Fibroblast of pulmonary artery (primary cell): ENCODE measurements at regions not wholly inside any gene's neighbourhood (a gene's known extent, or its start where the extent isn't known, plus 50 kb on each side); places are given as distances from the start of the nearest gene placed in this dataset.

ENCODE experiments used
- DNase-seq: peaks from one replicate; pipeline ENCODE4 v3.0.0-alpha.2; 2010; ENCODE audit warnings: low read depth
- H3K4me3 ChIP-seq: replicated peaks from 2 replicates; pipeline ENCODE4 v1.5.1; 2011; ENCODE audit warnings: low read depth, mild to moderate bottlenecking, control low read depth, low read length, moderate library complexity
- CTCF ChIP-seq: IDR thresholded peaks from 2 replicates; pipeline ENCODE4 v1.5.1; 2011; ENCODE audit warnings: mild to moderate bottlenecking, control low read depth, low read length, inconsistent platforms; ENCODE audit errors: missing control alignments

- H3K4me3 ChIP-seq: no peak overlapping the region
- no peak for TF ChIP-seq CTCF
- no peak for DNase-seq
These were observed 71.3 kb upstream of the LRRN2 start for GRCh38 chr1:204756811-204757210.

- H3K4me3 ChIP-seq: no peak overlapping the region
- DNase-seq: no peak
- TF ChIP-seq CTCF: no peak
These were observed 73.1 kb upstream of the LRRN2 start for GRCh38 chr1:204758601-204759000.

- no peak for DNase-seq
- H3K4me3 ChIP-seq: no peak overlapping the region
- TF ChIP-seq CTCF: no peak
These were observed 74.8 kb upstream of the LRRN2 start for GRCh38 chr1:204760350-204760749.

GRCh38 chr1:204760757-204761156 lies 75.2 kb upstream of the LRRN2 start:
- no peak for TF ChIP-seq CTCF
- no peak for DNase-seq
- no peak overlapping the region for H3K4me3 ChIP-seq

GRCh38 chr1:204763773-204764427 lies 78.4 kb upstream of the LRRN2 start:
- TF ChIP-seq CTCF: peak; percentile 68
- peak; percentile 64 for DNase-seq
- H3K4me3 ChIP-seq: no peak overlapping the region

GRCh38 chr1:204769997-204770396 lies 84.5 kb upstream of the LRRN2 start:
- no peak for TF ChIP-seq CTCF
- no peak overlapping the region for H3K4me3 ChIP-seq
- DNase-seq: no peak

GRCh38 chr1:204771358-204771757 lies 85.8 kb upstream of the LRRN2 start:
- no peak for TF ChIP-seq CTCF
- no peak overlapping the region for H3K4me3 ChIP-seq
- DNase-seq: no peak
